VCaP (cell line): ENCODE measurements at regions not wholly inside any gene's neighbourhood (a gene's known extent, or its start where the extent isn't known, plus 50 kb on each side); places are given as distances from the start of the nearest gene placed in this dataset.

Source experiments
- H3K27ac ChIP-seq: fragments of 450-650 bp; 2 replicates; pipeline ENCODE4 v1.5.1; 2017
- TF ChIP-seq, protein P1 (sequence below): fragments of 450-650 bp; conservative IDR thresholded peaks from 2 replicates; pipeline ENCODE4 v1.5.1; 2017; ENCODE audit warnings: mild to moderate bottlenecking, moderate library complexity

DNA sequence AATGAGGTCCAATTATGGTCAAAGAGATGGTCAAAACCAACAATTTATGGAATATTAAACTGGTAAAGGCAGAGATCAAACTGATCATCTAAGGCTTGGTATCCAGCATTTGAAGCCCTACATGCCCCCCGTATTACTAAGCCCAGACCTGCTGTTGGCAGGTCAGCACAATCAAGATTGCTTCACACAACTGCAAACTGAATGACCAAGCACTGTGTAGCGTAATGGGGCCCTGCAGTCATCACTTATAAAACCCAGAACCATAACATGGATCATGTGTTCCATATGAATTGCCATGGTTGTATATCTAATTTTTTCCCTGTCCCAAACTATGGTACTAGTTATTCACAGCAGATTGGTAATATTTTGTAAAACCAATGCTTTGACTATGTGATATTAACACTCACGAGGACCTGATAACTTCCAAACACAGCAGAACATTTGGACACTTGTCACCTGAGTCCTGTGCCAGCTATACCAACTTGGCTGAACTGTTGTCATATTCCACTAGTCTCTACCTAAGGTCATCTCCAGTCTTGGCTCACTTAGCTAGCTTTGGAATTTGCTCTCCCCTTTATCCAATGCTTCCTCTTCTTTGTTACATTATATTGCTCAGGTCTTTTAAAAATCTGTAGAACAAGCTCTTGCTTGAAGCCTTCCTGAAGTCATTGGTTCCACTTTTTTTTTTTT lies 81.7 kb upstream of the HMHB1 start:
- no peak overlapping the region for H3K27ac ChIP-seq
- TF ChIP-seq, protein P1, sequence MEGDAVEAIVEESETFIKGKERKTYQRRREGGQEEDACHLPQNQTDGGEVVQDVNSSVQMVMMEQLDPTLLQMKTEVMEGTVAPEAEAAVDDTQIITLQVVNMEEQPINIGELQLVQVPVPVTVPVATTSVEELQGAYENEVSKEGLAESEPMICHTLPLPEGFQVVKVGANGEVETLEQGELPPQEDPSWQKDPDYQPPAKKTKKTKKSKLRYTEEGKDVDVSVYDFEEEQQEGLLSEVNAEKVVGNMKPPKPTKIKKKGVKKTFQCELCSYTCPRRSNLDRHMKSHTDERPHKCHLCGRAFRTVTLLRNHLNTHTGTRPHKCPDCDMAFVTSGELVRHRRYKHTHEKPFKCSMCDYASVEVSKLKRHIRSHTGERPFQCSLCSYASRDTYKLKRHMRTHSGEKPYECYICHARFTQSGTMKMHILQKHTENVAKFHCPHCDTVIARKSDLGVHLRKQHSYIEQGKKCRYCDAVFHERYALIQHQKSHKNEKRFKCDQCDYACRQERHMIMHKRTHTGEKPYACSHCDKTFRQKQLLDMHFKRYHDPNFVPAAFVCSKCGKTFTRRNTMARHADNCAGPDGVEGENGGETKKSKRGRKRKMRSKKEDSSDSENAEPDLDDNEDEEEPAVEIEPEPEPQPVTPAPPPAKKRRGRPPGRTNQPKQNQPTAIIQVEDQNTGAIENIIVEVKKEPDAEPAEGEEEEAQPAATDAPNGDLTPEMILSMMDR = no peak

DNA sequence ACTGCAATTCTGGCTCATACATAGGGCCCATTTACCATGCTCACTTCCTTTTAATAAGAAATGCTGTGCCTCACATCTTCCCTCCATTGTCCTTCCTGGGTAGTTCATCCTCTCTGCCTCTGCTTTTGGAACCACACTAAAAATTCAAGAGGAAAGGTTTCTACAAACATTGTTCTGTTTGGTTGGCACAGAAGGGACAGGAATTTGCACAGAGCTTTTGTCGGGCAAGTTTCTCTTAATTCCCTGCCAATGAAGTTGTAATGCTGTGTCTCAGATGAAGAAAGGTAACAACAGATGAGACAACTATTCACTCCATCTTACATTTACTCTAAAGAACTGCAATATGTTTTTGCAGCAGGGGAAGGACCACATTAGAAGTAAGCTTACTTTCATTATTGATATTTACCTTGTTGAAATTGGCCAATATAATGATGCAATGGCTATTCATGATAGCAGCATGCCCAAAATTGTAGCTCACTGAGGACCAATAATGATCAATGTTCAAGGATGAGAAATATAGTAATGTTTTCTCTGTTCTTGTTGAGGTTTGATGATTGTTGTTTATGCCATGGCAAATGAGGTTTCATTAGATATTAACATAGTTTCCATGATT lies 82.5 kb upstream of the HMHB1 start:
- no peak overlapping the region for H3K27ac ChIP-seq
- TF ChIP-seq, protein P1 = no peak

DNA sequence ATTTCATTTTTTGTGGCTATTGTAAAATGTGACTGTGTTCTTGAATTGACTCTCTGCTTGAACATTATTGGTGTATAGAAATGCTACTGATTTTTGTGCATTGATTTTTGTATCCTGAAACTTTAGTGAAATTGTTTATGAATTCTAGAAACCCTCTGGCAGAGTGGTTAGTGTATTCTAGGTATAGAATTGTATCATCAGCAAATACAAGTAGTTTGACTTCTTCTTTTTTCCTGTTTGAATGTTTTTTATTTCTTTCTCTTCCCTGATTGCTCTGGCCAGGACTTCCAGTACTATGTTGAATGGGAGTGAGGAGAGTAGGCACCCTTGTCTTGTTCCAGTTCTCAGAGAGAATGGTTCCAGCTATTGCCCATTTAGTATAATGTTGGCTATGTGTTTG lies 88.8 kb upstream of the HMHB1 start:
- TF ChIP-seq, protein P1 = no peak
- no peak overlapping the region for H3K27ac ChIP-seq

DNA sequence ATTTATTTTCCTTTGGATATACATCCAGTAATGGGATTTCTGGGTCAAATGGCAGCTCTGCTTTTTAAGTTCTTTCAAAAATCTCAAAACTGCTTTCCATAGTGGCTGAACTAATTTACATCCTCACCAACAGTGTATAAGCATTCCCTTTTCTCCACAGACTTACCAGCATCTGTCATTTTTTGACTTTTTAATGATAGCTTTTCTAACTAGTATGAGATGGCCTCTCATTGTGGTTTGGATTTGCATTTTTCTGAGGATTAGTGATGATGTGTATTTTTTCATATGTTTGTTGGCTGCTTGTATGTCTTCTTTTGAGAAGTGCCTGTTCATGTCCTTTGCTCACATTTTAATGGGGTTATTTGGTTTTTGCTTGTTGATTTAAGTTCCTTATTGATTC lies 90.0 kb upstream of the HMHB1 start:
- TF ChIP-seq, protein P1 = no peak
- no peak overlapping the region for H3K27ac ChIP-seq

DNA sequence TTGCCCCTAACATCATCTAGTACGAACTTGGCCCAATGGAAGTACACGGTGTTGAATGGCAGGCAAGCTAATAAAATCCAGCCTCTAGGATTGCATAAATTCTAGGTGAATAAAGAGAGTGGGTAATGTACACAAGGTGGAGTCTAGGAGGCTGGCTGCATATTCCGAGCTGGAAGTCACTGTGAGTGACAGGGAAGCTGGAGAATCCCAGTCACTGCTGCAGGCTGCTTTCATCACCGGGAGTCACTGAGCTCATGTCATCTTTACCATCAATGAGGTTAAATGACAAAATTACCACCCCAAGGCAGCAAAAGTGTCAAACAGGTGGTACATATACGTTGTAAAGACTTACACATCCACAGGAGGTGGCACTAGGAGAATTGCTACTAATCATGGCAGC lies 91.3 kb upstream of the HMHB1 start:
- TF ChIP-seq, protein P1 = no peak
- no peak overlapping the region for H3K27ac ChIP-seq

DNA sequence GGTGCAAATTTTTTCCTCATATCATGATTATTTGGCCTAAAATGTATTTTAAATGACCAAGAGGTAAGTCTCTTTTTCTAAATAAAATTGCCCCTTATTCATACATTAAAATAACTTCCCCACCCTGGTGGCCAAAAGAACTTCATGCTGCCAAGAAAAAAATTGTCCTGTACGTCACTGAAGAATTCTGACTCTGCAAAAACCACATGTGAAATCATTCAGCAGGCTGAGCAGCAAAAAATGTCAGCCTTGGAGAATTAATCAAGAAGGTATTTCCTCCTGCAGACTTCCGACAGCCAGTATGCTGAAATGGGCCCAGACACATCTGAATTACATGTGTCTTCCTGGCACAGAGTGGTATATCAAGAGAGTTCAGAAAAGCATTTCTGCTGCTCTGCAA lies 94.6 kb upstream of the HMHB1 start:
- TF ChIP-seq, protein P1 = no peak
- H3K27ac ChIP-seq = no peak overlapping the region

DNA sequence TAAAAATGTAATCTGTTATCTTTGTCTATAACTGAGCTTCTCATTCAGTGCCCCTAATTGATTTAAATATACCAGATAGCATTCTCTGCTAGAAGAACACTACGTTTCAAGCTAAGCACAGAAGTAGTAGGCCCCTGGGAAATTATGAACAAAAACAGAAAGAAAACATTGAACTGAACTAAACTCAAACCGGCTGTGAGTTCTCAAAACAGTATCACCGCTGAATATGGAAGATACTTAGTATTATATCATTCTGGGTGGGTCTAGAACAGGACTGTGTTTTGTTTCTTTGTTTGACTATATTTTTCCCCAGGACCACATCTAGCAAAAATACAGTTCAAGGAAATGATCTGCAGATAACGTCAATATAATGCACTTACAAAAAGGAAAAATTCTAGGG lies 95.1 kb upstream of the HMHB1 start:
- no peak overlapping the region for H3K27ac ChIP-seq
- TF ChIP-seq, protein P1 = no peak
